Mucosa of stomach (tissue), 1 donor: ENCODE measurements at regions not wholly inside any gene's neighbourhood (a gene's known extent, or its start where the extent isn't known, plus 50 kb on each side); places are given as distances from the start of the nearest gene placed in this dataset.

Experiments
- H3K27me3 ChIP-seq: one replicate; pipeline ENCODE4 v1.7.0; 2013; ENCODE audit warnings: mild to moderate bottlenecking, low read length; ENCODE audit not compliant: control insufficient read depth, insufficient read depth
- H3K36me3 ChIP-seq: one replicate; pipeline ENCODE4 v1.7.0; 2013; ENCODE audit warnings: low read length; ENCODE audit not compliant: control insufficient read depth, insufficient read depth
- H3K4me1 ChIP-seq: one replicate; pipeline ENCODE4 v1.7.0; 2013; ENCODE audit warnings: mild to moderate bottlenecking, low read length; ENCODE audit not compliant: control insufficient read depth, insufficient read depth
- H3K4me3 ChIP-seq: one replicate; pipeline ENCODE4 v1.7.0; 2013; ENCODE audit warnings: low read length
- H3K9ac ChIP-seq: one replicate; pipeline ENCODE4 v1.7.0; 2013; ENCODE audit warnings: mild to moderate bottlenecking, low read length, moderate library complexity
- H3K9me3 ChIP-seq: one replicate; pipeline ENCODE4 v1.7.0; 2013; ENCODE audit warnings: mild to moderate bottlenecking, low read length, moderate library complexity; ENCODE audit not compliant: control insufficient read depth
- donor health status: Pancreatic carcinoma.

DNA sequence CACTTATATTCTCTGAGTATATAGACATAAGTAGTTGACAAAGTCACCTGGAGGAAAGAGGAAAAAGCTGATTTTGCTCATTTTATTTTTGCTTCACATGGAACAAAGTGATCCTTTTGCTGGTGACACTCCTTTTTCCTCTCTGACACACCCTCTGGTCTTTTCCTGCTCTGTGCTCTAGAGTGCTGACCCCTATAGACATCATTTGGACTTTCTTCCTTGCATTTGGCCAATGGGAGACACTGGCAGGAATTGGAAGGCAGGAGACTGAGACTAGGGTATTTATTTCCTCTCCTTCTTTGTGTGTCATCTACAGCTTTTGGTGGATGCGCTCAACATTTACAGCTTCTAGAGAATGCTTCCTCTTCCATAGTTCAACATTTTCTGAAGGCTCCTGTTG lies 1078.1 kb downstream of the SORCS1 start:
- H3K4me3 ChIP-seq, result no peak overlapping the region
- H3K27me3 ChIP-seq, result no peaks in the 10 kb centered on the region
- H3K9ac ChIP-seq, result no peak overlapping the region
- no peaks in the 10 kb centered on the region for H3K36me3 ChIP-seq
- no peaks in the 10 kb centered on the region for H3K4me1 ChIP-seq
- H3K9me3 ChIP-seq, result no peaks in the 10 kb centered on the region

DNA sequence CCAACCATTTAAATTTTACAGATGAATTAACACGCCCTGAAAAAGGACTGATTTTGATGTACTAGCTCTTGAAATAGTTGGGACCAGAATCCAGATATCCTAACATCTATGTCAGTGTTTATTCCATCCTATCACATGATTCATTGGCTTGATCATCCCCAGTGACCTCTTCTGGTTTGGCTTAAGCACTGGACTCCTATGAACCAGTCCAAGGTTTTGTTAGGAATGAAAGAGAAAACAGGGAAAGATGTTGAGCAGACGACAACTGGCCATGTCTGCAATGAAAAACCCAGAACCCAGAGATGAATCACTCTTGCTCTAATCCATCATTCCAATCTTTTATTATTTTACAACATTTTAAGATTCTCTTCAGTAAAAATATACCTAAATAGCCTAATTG lies 1080.9 kb downstream of the SORCS1 start:
- H3K4me1 ChIP-seq, result no peaks in the 10 kb centered on the region
- no peak overlapping the region for H3K4me3 ChIP-seq
- no peaks in the 10 kb centered on the region for H3K27me3 ChIP-seq

DNA sequence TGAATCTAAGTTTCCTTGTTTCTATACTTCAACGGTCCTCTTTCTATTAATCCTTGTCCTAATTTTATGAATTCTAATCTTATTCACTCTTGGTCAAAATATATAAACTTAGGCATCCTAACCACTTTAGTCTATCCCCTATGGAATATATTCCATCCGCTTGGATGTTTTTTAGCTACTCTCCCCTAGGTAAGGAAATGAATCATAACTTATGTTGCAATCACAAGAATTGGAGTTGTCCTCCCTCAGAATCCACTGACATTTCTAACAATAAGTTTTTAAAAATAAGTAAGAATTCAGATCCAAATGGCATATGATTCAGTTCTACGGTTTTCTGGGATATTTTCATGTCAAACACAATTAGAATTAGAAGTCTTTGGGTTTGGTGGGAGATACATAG lies 1081.6 kb downstream of the SORCS1 start:
- Histone ChIP-seq H3K4me3 (no peak overlapping the region), H3K9ac (no peak overlapping the region), H3K27me3 (no peaks in the 10 kb centered on the region), H3K4me1 (no peaks in the 10 kb centered on the region), H3K36me3 (no peaks in the 10 kb centered on the region), H3K9me3 (no peaks in the 10 kb centered on the region)

More for the DNA sequence above, 1080.9 kb downstream of the SORCS1 start:
- Histone ChIP-seq H3K9me3 (no peaks in the 10 kb centered on the region), H3K36me3 (no peaks in the 10 kb centered on the region), H3K9ac (no peak overlapping the region)

DNA sequence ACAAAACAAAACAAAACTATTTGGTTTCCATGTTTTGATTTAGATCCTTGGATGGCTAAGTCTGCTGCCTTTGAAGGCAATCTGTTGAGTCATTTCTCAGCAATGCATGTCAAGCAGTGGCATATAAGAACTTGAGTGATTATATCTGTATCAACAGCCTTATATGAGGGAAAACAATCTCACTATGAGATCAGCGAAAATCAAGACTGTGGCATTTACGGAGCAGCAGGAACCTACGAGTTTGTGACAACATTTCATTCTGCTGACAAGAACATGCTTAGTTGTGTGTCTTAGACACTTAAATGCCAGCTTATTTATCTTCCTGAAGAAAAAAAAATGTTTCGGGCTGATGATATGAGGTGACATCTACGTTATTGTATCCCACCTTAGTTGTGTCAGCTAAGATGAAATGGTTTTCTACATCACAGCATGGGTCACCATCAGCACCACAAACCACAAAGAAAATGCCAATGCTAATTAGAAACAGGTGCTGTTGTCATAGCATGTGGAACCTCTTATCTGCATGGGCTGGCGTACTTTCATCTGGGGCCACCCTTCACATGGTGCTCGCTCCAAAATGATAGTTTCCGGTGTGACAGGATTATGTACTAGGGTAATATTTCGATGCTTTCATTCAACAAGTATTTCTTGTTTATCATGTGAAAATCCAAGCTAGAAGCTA lies 1085.5 kb downstream of the SORCS1 start:
- H3K9me3 ChIP-seq, result no peaks in the 10 kb centered on the region
- H3K4me3 ChIP-seq, result no peak overlapping the region
- H3K9ac ChIP-seq, result no peak overlapping the region
- H3K27me3 ChIP-seq, result no peaks in the 10 kb centered on the region
- H3K36me3 ChIP-seq, result no peaks in the 10 kb centered on the region
- H3K4me1 ChIP-seq, result no peaks in the 10 kb centered on the region

DNA sequence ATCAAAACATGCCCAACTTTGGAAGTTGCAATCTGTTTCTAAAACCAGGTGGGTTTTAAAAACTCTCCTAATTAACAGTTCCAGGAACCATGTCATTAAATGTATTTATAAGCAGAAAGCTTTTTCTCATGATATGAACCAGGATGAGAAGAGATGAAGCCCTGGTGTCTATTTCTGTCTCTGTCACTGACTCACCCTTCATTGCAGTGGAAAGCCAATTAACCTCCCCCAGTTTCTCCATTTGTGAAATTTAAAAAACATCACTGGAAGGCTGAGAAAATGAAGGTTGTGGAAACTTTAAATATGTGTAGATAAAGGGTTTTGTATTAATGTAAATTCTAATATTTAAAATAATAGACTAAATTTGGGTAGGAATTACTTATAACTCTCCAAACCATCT lies 1088.0 kb downstream of the SORCS1 start:
- Histone ChIP-seq H3K4me3 (no peak overlapping the region), H3K36me3 (no peaks in the 10 kb centered on the region), H3K27me3 (no peaks in the 10 kb centered on the region), H3K9me3 (no peaks in the 10 kb centered on the region), H3K4me1 (no peaks in the 10 kb centered on the region), H3K9ac (no peak overlapping the region)

DNA sequence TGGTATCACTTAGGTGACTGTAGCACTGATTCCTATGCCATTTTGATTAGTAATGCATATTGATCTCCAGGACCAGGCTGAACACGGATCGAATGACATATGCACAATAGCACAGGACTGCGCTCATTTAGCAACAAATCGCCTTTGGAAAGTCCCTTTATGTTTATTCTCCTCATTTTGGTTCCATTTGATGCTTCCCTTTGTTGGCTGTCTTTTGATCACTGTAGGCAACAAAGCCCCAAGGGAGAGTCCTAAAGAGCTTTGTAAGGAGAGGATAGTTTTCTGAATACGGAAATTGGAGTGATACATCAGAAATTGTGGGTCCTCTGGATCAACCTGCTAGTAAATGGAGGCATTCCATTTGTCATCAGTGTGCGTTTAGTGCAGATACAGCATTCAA lies 1111.4 kb downstream of the SORCS1 start:
- no peaks in the 10 kb centered on the region for H3K9me3 ChIP-seq
- no peak overlapping the region for H3K4me3 ChIP-seq
- H3K36me3 ChIP-seq, result no peaks in the 10 kb centered on the region
- H3K4me1 ChIP-seq, result no peaks in the 10 kb centered on the region
- no peak overlapping the region for H3K9ac ChIP-seq
- H3K27me3 ChIP-seq, result no peaks in the 10 kb centered on the region

DNA sequence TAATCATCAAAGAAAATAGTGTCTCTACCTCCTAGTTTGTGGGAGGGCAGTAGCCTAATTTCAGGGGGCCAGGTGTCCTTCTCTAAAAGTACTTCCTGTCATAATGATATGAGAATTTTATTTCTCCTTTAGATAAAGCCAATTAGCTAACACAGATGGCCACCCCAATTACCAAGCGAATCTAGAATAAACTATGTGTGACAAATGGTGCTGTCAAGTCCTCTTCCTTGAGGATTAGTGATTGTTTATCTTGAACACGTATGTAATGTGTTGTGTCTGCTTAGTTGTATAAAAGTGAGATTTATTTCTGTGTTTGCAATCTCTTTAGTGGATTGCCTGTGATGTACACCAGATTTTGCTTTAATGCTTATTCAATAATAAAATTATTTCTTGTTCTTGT lies 1120.0 kb downstream of the SORCS1 start:
- Histone ChIP-seq H3K27me3 (no peaks in the 10 kb centered on the region), H3K9ac (no peak overlapping the region), H3K4me1 (no peaks in the 10 kb centered on the region), H3K9me3 (no peaks in the 10 kb centered on the region), H3K36me3 (no peaks in the 10 kb centered on the region), H3K4me3 (no peak overlapping the region)

DNA sequence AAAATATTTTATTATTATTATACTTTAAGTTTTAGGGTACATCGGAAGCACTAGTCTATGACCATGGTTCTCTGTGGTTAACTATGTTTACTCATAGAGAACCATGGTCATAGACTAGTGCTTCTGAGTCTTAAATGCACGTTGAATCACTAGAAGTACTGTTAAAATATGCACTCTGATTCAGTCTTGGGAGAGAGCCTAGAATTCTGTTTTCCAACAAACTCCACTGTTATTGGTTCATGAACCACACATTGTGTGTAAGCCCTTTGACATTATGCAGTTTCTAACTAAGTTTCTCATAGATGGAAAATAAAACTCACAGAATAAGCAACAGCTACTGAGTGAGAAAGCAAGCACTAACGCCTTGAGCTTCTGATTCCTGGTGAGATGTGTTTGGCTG lies 1120.6 kb downstream of the SORCS1 start:
- Histone ChIP-seq H3K9ac (no peak overlapping the region), H3K4me3 (no peak overlapping the region), H3K4me1 (no peaks in the 10 kb centered on the region), H3K36me3 (no peaks in the 10 kb centered on the region), H3K27me3 (no peaks in the 10 kb centered on the region), H3K9me3 (no peaks in the 10 kb centered on the region)

DNA sequence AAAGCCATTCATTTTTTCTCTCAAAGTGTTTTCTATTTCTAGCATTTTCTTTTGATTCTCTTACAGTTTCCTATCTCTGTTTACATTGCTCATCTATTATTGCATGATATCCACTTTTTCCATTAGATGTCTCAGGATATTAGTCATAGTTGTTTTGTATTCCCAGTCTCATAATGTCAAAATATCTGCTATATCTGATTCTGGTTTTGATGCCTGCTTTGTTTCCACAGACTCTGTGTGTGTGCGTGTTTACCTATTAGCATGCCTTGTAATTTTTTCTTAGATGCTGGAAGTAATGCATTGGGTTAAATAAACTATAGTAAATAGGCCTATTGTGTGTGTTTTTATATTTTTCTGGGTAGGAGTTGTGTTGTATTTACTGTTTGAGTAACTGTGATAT lies 1126.3 kb downstream of the SORCS1 start:
- Histone ChIP-seq H3K4me3 (no peak overlapping the region), H3K9me3 (no peaks in the 10 kb centered on the region), H3K27me3 (no peaks in the 10 kb centered on the region)

DNA sequence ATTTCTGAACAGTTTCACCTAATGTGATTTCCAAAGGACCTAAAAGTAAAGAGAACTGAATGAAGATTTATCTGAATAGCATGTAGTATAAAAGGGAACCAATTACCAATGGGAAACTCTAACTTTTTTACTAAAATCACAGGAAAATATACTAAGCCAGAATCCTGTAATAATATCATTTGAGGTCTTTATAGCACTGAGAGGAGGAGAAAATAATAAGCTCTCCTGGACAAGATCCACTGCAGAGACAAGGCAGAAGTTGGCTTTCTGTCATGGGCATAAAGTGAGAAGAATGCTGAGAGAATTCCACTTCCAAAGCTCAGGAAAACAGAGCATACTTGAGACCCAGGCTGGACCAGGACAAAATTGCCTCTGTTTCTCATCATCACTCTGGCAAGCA lies 1131.4 kb downstream of the SORCS1 start:
- H3K4me3 ChIP-seq, result no peak overlapping the region
- H3K27me3 ChIP-seq, result no peaks in the 10 kb centered on the region
- no peaks in the 10 kb centered on the region for H3K9me3 ChIP-seq
- H3K9ac ChIP-seq, result no peak overlapping the region
- H3K36me3 ChIP-seq, result no peaks in the 10 kb centered on the region
- no peaks in the 10 kb centered on the region for H3K4me1 ChIP-seq

More for the DNA sequence above, 1126.3 kb downstream of the SORCS1 start:
- Histone ChIP-seq H3K36me3 (no peaks in the 10 kb centered on the region), H3K4me1 (no peaks in the 10 kb centered on the region), H3K9ac (no peak overlapping the region)

DNA sequence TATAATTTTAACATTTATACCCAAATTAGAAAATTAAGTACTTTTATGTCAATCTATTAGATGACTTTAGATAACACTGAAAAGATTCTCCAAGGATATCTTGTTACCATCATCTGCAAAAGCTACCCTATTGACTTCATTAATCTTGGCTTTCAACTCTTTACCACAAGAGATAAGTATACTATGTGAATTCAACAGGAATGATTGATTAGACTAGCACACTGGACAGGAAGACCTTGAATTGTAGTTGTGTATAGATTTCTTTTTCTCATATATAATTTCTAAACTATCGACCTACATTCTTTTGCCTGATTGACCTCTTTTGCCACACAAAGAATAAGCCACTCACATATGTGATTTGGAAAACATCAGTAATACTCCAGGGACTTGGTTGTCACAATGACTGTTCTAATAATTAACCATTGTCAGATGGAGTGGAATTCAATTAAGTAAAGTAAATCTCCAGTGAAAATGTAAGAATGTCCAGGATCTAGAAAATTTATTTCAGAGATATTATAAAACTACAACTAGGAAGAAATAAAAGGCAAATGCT lies 1132.0 kb downstream of the SORCS1 start:
- no peaks in the 10 kb centered on the region for H3K4me1 ChIP-seq
- no peaks in the 10 kb centered on the region for H3K36me3 ChIP-seq
- H3K4me3 ChIP-seq, result no peak overlapping the region

DNA sequence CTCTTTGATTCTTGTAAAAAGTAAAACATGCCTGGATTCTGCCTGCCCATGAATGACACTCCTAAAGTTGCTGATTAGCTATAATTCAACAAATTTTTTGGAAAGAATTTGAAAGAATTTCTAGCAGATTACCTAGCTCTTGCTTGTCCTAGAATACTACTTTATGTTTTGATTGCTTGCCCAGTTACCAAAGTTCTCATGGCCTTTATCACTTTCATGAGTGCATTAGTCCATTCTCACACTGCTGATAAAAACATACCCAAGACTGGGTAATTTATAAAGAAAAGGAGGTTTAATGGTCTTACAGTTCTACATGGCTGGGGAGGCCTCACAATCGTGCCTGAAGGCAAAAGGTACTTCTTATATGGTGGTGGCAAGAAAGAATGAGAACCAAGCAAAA lies 1137.3 kb downstream of the SORCS1 start:
- no peak overlapping the region for H3K9ac ChIP-seq
- H3K9me3 ChIP-seq, result no peaks in the 10 kb centered on the region
- H3K27me3 ChIP-seq, result no peaks in the 10 kb centered on the region
- H3K4me3 ChIP-seq, result no peak overlapping the region
- H3K4me1 ChIP-seq, result no peaks in the 10 kb centered on the region
- H3K36me3 ChIP-seq, result no peaks in the 10 kb centered on the region

More for the DNA sequence above, 1132.0 kb downstream of the SORCS1 start:
- H3K27me3 ChIP-seq, result no peaks in the 10 kb centered on the region
- no peak overlapping the region for H3K9ac ChIP-seq
- no peaks in the 10 kb centered on the region for H3K9me3 ChIP-seq
